HFF-Myc (cell line): ENCODE measurements at regions not wholly inside any gene's neighbourhood (a gene's known extent, or its start where the extent isn't known, plus 50 kb on each side); places are given as distances from the start of the nearest gene placed in this dataset.

Experiments used
- DNase-seq: peaks from one replicate; pipeline ENCODE4 v3.0.0-alpha.2; 2011; ENCODE audit warnings: low read depth; ENCODE audit errors: extremely low read depth
- H3K4me3 ChIP-seq: replicated peaks from 2 replicates; pipeline ENCODE4 v1.5.1; 2011; ENCODE audit warnings: low read depth, mild to moderate bottlenecking, control low read depth, low read length
- CTCF ChIP-seq: IDR thresholded peaks from 2 replicates; pipeline ENCODE4 v1.5.1; 2012; ENCODE audit warnings: mild to moderate bottlenecking, low read depth, low read length, control low read depth; ENCODE audit errors: missing control alignments

GRCh38 chr14:95428557-95428956 is 87.9 kb downstream of the SYNE3 start:
- no peak overlapping the region for H3K4me3 ChIP-seq
- no peak for TF ChIP-seq CTCF
- no peak for DNase-seq

- no peak for TF ChIP-seq CTCF
- no peak for DNase-seq
- no peak overlapping the region for H3K4me3 ChIP-seq
These were observed 90.4 kb downstream of the SYNE3 start for GRCh38 chr14:95426116-95426475.

GRCh38 chr14:95425369-95426115 is 90.9 kb downstream of the SYNE3 start:
- TF ChIP-seq CTCF, result no peak
- no peak overlapping the region for H3K4me3 ChIP-seq
- DNase-seq, result no peak

- H3K4me3 ChIP-seq, result no peak overlapping the region
- no peak for DNase-seq
- TF ChIP-seq CTCF, result no peak
These were observed 91.9 kb downstream of the SYNE3 start for GRCh38 chr14:95424529-95424928.

GRCh38 chr14:95421741-95422140 is 94.7 kb downstream of the SYNE3 start:
- TF ChIP-seq CTCF, result no peak
- no peak for DNase-seq
- H3K4me3 ChIP-seq, result no peak overlapping the region

- no peak for DNase-seq
- no peak overlapping the region for H3K4me3 ChIP-seq
- no peak for TF ChIP-seq CTCF
These were observed 96.4 kb downstream of the SYNE3 start for GRCh38 chr14:95420060-95420459.

GRCh38 chr14:95419569-95419968 is 96.9 kb downstream of the SYNE3 start:
- DNase-seq, result no peak
- no peak for TF ChIP-seq CTCF
- no peak overlapping the region for H3K4me3 ChIP-seq
